HG02938 (cell line): ENCODE measurements at regions not wholly inside any gene's neighbourhood (a gene's known extent, or its start where the extent isn't known, plus 50 kb on each side); places are given as distances from the start of the nearest gene placed in this dataset.

Source experiments
- ATAC-seq: cut with Tn5 transposase; IDR thresholded peaks from one replicate; pipeline ENCODE4 v1.9.1; 2021; ENCODE audit warnings: mild to moderate bottlenecking, moderate library complexity; ENCODE audit not compliant: unreplicated experiment

DNA sequence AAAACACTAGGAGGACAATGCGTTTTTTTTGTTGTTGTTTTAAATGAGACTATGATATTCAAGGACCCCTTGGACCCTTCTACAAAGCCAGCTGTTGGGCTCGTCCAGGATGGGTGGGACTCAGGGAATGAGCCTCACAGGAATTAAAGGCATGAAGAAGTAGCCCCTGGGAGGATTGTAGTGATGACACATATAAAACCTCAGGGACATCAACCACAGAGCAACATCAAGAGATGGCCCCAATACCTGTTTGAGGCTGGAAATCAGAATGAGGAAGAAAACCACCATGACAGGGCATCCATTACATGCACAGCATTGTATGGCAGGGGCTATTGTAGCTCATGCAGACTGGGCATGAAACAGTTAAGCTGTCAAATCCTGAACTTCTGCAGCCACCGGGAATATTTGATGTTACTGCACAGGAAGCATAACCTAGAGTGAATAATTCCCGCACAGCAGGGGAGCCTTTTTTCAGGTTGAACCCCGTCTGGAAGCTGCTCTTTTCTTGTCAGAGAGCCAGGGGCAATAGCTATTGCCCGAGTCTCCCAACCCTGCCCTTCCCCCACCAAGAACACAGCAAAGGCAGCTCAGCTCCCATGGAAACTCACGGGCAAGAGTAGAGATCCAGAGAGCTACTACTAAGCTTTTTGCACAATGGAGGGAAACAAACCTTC, 140.2 kb upstream of the FGGY start:
- no peak for ATAC-seq

DNA sequence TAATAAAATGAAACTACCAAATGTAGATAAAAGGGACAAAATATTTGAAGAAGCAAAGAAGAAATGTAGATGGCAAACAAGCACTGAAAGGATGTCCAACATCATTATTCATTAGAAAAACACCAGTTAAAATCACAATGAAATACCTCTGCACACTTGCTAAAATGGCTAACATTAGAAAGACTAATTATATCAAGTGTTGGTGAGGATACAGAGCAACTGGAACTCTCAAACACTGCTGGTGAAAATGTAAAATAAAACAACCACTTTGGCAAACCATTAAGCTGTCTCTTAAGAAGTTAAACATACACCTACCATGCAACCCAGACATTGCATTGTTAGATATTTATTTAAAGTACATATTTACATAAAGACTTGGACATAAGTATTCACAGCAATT, 138.6 kb upstream of the FGGY start:
- no peak for ATAC-seq

DNA sequence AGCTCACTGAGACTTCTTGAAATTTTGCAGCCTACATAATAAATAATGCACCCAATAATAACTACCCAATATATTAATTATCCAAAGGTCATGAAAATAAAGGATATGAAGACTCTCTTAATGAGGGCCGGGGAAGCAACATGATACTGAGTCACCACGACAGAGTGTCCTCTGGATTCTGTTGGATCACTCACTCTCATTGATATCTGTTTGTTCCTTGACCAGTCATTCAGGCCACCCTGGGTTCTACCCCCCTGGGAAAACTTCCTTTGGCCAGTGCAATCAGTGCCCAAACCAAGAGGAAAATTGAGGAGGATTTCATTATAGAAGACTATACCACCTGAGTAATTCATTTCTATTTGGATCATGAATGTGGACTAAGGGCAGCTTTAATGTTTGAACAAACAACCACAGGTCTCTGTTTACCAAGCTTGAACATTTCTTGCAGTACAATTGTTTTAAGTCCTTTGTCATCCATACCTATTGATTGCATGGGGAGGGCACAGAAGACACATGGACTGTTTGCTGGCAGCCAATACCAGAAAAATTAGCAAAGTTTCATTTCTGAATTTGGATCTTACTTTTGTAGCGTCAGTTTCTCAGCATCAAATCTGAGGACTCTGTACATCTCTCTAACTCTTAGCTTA, 137.2 kb upstream of the FGGY start:
- ATAC-seq: no peak

DNA sequence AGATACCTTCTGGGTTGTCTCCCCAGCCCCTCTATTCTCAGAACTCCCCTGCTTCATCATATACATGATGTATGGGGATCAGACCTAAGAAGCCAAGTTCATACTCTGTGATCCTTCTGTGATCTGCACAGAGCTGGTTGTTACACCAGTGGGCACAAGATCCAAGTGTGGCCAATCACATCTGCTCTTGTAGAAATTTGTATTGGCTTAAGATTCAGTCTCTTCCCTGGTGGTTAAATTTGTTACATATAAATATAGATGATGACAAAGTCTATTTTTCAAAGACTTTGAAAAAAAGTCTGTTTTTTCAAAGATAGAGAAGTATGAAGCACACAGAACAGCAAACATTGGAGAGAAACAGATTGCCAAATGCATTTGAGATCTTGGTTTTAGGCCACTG, 135.8 kb upstream of the FGGY start:
- ATAC-seq: no peak

DNA sequence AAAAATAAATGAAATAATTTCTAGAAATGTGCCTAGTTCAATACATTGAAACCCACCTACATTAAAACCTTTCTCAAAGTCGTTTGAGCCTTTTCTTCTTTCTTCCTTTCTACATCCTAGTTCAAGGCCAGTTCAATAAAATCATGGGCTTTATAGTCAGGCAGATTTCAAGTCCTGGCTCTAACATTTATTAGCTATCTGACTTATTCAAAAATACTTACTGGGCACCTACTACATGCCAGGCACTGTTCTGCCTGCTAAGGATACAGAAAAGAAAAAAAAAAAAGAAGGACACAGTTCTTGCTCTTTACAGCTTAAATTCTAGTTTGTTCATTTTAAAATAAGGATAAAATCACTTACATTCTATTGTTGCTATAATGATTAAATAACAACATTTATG, 134.2 kb upstream of the FGGY start:
- no peak for ATAC-seq

DNA sequence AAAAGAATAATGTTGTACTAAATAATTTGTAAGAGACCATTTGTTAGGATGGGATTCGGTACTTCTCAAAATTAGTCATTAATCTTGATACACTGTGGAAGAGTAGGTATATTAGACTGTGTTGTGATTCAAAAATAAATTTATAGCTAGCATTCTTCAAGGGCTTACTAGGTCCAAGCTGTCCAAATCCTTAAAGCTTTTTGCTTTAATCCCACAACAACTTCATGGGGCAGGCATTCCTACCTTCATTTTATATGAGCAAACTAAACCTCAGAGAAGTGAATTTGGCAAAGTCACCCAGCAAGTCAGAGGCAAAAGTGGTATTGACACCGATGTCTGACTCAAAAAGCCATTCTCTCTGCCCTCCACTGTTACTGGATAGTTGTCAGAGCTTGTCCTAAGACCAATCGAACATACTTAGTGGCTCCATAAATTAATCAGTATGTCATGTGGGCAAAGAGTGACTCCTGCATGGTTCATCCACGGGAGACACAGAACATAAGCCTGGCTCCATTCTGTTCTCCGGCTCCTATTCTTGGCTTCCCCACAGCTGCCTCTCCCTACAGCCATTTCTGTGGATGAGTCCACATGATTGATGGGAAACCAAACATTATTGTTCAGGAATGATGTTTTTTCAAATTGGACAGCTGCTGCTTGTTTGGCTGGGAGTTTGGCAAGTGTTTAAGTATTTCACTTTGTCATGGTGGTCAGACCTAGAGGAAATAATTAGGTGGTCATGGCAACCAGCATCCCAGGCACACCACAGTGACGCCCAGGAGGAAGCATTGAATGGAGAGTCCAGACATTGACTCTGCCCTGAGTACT, 133.4 kb upstream of the FGGY start:
- ATAC-seq: no peak

DNA sequence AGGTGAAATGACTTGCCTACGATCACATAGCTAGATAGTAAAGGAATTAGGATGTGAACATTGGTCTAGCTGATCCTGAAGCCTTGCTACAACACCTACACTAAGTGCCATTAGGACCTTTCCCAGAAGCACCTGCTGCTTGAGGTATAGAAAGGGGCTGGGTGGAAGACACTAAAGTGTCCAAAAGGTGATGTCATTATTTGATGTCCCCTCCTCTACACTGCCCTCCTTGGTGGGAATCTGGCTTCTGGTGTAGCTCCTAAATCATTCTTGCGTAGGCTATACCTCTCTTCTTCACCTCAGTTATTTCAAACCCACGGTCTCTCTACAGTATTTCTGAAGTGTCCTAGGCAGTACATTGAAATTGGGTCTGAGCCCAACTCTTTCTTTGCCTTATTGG, 132.5 kb upstream of the FGGY start:
- ATAC-seq: no peak

DNA sequence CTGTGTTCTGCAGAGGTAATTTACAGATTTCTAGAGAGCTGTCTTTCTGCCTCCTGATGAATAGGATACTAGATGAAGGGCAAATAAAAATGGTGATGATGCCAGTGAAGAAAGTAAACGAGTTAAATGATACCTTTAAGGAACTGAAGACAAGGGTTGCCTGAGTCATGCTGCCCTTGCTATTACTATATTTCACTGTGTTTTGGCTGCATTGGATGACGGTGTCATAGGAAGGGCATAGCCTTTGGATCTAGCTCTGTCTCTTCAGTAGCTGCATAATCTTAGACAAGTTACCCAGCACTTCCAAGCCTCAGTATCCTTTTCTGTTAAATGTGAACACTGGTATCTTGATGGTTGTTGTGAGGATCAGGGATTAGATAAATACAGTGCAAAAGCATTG, 131.5 kb upstream of the FGGY start:
- ATAC-seq: no peak

DNA sequence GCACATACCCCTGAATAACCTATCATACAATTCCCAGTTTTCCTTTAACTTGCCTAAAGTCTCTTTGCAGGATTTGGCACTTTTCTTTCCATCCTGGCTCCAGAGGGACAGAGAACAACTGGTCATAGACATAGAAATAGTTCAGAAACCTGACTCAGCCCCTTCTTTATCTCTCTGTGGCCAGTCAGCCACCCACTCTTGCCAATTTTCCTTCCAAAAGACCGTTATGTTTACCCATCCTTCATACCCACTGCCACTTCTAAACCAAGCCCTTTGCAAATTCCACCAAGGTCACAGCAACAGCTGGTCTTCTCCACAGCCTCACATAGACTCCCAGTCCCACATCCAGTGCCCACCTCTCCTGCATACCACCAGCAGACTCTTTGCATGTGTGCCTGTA, 127.2 kb upstream of the FGGY start:
- no peak for ATAC-seq

DNA sequence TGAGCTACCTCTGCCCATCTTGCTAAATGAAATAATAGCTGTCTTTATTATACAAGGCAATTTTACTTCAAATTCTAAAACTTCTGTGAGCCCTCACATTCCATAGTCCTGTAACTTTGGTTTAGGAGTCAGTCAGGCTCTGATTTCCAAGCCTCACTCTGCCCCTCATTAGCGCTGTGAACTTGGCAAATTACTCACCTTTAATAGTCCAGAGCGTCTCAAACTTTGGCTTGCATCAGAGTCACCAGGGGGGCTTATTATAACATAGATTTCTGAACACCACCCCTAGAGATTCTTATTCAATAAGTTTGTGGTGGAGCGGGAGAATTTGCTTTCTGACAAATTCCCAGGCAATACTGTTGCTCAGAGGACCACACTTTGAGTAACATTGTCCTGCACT, 126.2 kb upstream of the FGGY start:
- no peak for ATAC-seq

DNA sequence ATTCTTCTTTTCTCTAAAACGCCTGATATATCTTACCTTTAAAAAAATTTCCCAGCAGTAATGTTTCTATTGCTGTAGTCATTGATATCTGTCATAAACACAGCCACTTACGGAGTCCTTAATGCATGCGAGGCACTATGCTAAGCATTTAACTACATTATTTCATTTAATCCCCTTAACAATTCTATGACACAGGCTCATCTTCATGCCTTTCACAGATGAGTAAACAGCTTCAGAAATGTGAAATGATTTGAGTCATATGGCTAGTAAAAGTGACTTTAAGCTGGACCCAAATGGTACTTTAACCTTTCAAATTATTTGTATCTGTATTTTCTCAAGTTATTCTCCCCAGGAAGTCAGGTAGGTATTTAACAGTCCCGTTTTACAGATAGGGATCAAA, 125.1 kb upstream of the FGGY start:
- ATAC-seq: no peak

DNA sequence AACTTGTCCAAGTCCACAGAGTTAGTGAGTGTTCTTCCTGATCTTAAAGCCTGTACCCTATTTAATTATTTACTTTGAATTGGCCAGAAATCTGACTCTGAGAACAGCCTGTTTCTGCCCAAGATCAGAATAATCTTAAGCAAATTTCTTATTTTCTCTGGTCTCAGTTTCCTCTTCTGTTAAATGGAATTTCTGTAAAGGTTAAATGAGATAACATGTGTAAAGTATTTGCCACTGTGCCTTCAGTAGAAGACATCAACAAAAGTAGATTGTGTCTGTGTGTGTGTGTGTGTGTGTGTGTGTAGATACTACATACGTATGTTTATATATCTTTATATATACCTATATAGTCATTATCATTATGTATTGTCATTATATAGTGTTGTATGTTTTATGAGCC, 124.2 kb upstream of the FGGY start:
- no peak for ATAC-seq

DNA sequence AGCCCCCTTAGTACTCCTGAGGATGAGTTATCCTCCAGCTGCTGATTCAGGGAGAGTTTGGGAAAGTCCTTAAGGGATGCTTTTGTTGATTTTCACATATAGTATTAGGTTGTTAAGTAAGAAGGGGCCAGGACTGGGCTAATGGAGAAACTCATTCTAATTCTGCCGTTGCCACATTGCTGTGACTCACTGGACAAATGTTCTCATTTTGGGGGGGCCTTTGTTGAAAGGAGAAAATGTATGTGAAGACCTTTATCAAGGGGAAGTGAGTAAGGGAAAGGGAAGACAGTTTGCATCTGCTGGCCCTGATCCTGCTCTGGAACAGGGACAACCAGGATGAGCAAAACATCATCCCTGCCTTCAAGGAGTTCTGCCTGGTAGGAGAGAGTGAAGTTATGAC, 123.2 kb upstream of the FGGY start:
- ATAC-seq: no peak

DNA sequence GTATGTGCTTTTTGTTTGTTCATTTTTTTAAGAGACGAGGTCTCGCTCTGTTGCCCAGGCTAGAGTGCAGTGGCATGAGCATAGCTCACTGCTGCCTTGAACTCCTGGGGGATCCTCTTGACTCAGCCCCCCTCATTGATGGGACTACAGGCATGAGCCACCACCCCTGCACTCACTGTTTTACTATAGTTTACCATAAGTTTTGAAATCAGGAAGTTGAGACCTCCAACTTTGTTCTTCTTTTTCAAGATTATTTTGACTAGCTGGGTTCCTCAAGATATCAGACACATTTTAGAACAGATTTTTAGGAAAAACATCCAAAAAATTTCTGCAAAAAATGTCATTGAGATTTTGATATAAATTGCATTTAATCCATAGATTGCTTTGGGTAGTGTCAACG, 120.4 kb upstream of the FGGY start:
- no peak for ATAC-seq

DNA sequence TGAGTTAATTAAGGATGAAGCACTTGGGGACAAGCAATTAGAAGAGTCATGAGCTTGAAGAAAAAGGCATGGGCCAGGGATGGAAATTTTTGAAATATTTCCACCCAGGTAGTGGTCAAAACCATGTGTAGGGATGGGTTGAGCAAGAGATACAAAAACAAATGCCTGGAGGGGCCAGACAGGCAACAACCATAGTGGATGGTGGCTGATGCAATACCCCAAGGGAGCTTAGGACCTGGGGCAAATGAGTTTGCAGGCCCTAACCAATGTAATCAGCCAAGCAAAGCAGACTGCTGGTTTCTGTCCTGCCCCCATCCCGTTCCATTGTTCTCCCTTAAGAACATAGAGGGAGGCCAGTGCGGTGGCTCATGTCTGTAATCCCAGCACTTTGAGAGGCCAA, 119.1 kb upstream of the FGGY start:
- ATAC-seq: no peak

DNA sequence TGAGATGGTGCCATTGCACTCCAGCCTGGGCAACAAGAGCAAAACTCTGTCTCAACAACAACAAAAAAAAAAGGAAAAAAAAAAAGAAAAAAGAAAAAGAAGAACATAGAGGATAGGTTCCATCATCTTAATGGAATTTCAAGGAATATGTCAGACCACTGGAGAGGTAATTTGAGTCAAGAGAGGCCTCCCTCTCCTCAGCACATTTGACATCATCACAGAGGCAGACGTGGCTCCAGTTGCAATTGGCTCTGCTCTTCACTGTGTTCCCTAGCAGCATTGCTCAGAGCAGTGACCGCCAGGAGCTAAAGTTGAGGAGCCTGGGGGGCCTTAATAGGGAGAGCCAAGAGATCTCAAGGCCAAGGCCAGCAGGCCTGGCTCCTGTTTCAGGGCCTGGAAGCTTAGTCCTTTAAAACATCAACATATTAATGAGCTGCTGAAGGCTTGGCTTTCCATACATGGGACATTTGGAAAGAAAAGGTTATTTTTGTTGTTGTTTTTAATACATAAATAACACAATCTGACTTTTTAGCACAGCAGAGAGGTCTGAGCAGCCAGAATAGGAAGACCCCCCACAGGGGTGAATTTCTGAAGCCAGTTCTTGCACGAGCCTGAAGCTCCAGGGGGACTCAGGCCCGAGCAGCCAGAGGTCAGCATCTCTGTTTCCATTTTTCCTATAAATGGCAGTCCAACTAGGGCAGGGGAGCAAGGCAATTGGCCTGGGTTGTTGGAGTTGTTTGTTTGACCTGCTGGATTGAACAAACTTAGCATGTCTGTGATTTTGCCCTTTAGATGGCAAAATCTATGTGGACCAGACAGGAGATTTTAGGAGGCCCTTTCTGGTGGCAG, 118.3 kb upstream of the FGGY start:
- ATAC-seq: no peak

DNA sequence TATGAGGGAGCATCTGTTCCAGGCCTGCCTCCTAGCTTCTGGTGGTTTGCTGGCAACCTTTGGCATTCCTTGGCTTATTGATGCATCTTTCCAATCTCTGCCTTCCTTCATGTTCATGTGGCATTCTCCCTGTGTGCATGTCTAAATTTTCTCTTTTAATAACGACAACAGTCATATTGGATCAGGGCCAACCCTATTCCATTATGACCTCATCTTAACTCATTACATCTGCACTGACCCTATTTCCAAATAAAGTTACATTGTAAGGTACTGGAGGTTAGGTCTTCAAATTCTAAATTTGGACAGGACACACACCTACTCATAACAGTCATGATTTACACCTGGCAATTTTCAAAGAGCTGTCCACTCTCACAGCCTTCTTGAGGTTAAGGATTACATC, 117.2 kb upstream of the FGGY start:
- no peak for ATAC-seq

DNA sequence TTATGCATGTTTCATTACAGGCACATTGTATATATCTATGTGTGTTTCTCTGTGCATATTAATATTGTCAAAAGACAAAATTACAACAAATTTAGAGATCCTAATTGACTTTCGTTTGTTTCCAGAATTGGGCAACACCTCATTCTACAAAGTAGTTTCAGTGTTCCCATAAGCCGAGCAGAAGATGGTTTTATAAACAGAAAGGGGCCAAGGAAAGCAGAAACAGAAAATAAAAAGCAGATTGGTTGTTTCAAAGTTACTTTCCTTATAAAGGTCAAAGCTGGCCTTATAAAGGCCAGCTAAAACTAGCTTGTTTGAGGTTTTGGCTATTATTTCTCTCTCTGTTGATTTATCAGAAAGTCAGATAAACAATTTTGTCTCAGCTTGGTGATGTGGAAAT, 116.2 kb upstream of the FGGY start:
- ATAC-seq: no peak

DNA sequence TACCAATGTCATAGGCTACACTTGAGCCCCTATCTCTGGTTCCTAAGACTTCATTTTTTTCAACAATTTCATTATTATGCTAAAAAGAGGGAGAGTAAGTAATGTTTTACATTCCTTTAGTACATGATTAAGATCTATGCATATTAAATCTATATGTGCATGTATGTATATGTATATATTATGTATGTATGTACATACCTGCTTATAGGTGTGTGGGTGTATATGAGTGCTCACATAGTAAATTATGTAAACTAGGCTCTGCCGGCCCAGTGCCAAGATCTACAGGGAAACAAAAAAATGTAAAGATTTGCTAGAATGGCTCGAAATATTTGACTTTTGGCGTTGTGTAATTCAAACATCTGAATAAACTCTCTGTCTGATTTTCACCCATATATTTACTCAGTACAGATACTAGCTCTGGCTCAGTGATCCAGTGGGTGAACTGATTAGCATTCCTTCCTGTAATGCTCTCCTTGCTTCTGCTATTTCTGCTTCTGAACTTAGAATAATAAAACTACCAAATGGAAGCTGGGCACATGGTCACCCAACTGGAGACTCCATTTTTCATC, 113.1 kb upstream of the FGGY start:
- ATAC-seq: no peak

DNA sequence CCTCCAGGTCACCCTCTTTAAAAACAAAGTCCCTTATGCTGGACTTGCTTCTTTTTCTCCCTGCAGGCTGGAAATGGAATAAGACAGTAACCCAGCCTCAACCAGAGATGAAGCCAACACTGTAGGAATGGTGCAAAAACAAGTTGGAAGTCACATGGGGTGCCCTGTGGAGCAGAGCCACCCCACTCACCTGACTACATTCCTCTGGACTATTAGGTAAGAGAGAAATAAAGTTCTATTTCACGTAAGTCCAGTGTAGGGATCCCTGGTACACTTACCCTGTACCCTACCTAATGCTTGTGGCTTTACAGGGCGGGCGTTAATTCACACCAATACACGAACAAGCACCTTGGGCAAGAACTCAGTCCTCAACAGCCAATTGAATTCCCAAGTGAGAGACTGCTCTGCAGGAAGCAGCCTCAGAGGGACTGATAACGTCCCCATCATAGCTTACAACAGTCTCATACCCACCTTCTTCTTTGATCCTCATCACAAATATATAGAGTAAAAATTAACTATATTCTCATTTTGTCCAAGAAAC, 112.5 kb upstream of the FGGY start:
- no peak for ATAC-seq
